IMR-90 (cell line): ENCODE measurements at regions not wholly inside any gene's neighbourhood (a gene's known extent, or its start where the extent isn't known, plus 50 kb on each side); places are given as distances from the start of the nearest gene placed in this dataset.

Experiments used
- ATAC-seq: fragments of 200-7000 bp; cut with Tn5 transposase; 2 replicates; pipeline ENCODE4 v1.9.1; 2020; ENCODE audit warnings: low read depth, mild to moderate bottlenecking, moderate library complexity
- BruUV-seq: library from RNA; stranded (reverse); fragments of 400-500 nt; replicated peaks from 2 replicates; lab custom pipeline; 2021; lab: Mats Ljungman, UMichigan
- CTCF ChIA-PET: fragments of 300-600 bp; formaldehyde crosslinking; extraction: SDS; loops from one replicate; lab custom pipeline; 2021; ENCODE audit warnings: antibody characterized with exemption; lab: Yijun Ruan, JAX
- POLR2A ChIA-PET: fragments of 300-600 bp; sonication (Branson Sonifier 250); formaldehyde crosslinking; loops from one replicate; lab custom pipeline; 2022; ENCODE audit warnings: antibody characterized with exemption; ENCODE audit not compliant: unreplicated experiment; lab: Charles Lee
- DNase-seq: peaks from one replicate; pipeline ENCODE4 v3.0.0; 2013
- H2AFZ ChIP-seq: replicated peaks from 2 replicates; pipeline ENCODE3; 2013; ENCODE audit warnings: low read length, mild to moderate bottlenecking; ENCODE audit not compliant: poor library complexity
- H2AK5ac ChIP-seq: 2 replicates; pipeline ENCODE4 v1.6.1; 2013; ENCODE audit warnings: low read depth, low read length, inconsistent platforms
- H2AK9ac ChIP-seq: replicated peaks from 2 replicates; pipeline ENCODE3; 2013; ENCODE audit warnings: mild to moderate bottlenecking, low read depth, low read length, moderate library complexity; ENCODE audit not compliant: poor library complexity
- H2BK120ac ChIP-seq: 2 replicates; pipeline ENCODE4 v1.6.1; 2013; ENCODE audit warnings: low read depth, low read length, inconsistent platforms
- H2BK15ac ChIP-seq: 3 replicates; pipeline ENCODE4 v1.6.1; 2013; ENCODE audit warnings: low read depth, low read length, inconsistent platforms
- H2BK20ac ChIP-seq: 2 replicates; pipeline ENCODE4 v1.6.1; 2013; ENCODE audit warnings: low read depth, mild to moderate bottlenecking, inconsistent platforms, low read length, moderate library complexity
- H2BK5ac ChIP-seq: 2 replicates; pipeline ENCODE4 v1.6.1; 2013; ENCODE audit warnings: mild to moderate bottlenecking, low read depth, low read length, inconsistent platforms; ENCODE audit not compliant: poor library complexity, severe bottlenecking
- H3K14ac ChIP-seq: replicated peaks from 2 replicates; pipeline ENCODE4 v1.6.1; 2013; ENCODE audit warnings: low read depth, low read length, inconsistent platforms
- H3K18ac ChIP-seq: 2 replicates; pipeline ENCODE4 v1.6.1; 2013; ENCODE audit warnings: low read depth, low read length, control low read depth
- H3K23ac ChIP-seq: 2 replicates; pipeline ENCODE4 v1.6.1; 2013; ENCODE audit warnings: low read depth, low read length, inconsistent platforms
- H3K27ac ChIP-seq: 2 replicates; pipeline ENCODE4 v1.5.1; 2013; ENCODE audit warnings: mild to moderate bottlenecking, control low read depth, low read length; ENCODE audit not compliant: insufficient read depth
- H3K27me3 ChIP-seq: 2 replicates; pipeline ENCODE4 v1.6.1; 2013; ENCODE audit warnings: low read length; ENCODE audit not compliant: control insufficient read depth, insufficient read depth
- H3K36me3 ChIP-seq: 2 replicates; pipeline ENCODE4 v1.6.1; 2013; ENCODE audit warnings: low read length, mixed read lengths; ENCODE audit not compliant: control insufficient read depth, insufficient read depth
- H3K4ac ChIP-seq: 2 replicates; pipeline ENCODE4 v1.6.1; 2013; ENCODE audit warnings: low read depth, low read length, inconsistent platforms
- H3K4me1 ChIP-seq: 2 replicates; pipeline ENCODE4 v1.6.1; 2013; ENCODE audit warnings: low read length, mixed read lengths; ENCODE audit not compliant: control insufficient read depth, insufficient read depth
- H3K4me2 ChIP-seq: 2 replicates; pipeline ENCODE4 v1.6.1; 2013; ENCODE audit warnings: low read depth, mild to moderate bottlenecking, control low read depth, low read length, moderate library complexity
- H3K4me3 ChIP-seq: 2 replicates; pipeline ENCODE4 v1.5.1; 2013; ENCODE audit warnings: low read depth, mild to moderate bottlenecking, control low read depth, low read length, moderate library complexity; ENCODE audit not compliant: insufficient read depth
- H3K56ac ChIP-seq: 2 replicates; pipeline ENCODE4 v1.6.1; 2013; ENCODE audit warnings: low read length, inconsistent platforms; ENCODE audit not compliant: insufficient read depth; ENCODE audit errors: extremely low read depth
- H3K79me1 ChIP-seq, 2 experiments: 2 replicates each; pipeline ENCODE4 v1.6.1; 2013; ENCODE audit warnings: low read length in 2 of 2, inconsistent platforms in 1 of 2, low read depth in 1 of 2
- H3K9ac ChIP-seq: 2 replicates; pipeline ENCODE4 v1.6.1; 2013; ENCODE audit warnings: low read depth, low read length, control low read depth
- H3K9me1 ChIP-seq: 2 replicates; pipeline ENCODE4 v1.6.1; 2013; ENCODE audit warnings: low read length, inconsistent platforms; ENCODE audit not compliant: insufficient read depth
- H3K9me3 ChIP-seq: 2 replicates; pipeline ENCODE4 v1.6.1; 2013; ENCODE audit warnings: low read length; ENCODE audit not compliant: control insufficient read depth, insufficient read depth
- H4K20me1 ChIP-seq: 2 replicates; pipeline ENCODE4 v1.6.1; 2013; ENCODE audit warnings: low read length, inconsistent platforms; ENCODE audit not compliant: insufficient read depth
- H4K5ac ChIP-seq: 2 replicates; pipeline ENCODE4 v1.6.1; 2013; ENCODE audit warnings: mild to moderate bottlenecking, low read depth, low read length, control low read depth
- H4K8ac ChIP-seq, 2 experiments: 2 replicates each; pipeline ENCODE4 v1.6.1; 2013; ENCODE audit warnings: low read depth in 2 of 2, low read length in 2 of 2, control low read depth in 1 of 2, inconsistent platforms in 1 of 2
- H4K91ac ChIP-seq: 2 replicates; pipeline ENCODE4 v1.6.1; 2013; ENCODE audit warnings: low read depth, low read length, inconsistent platforms; ENCODE audit not compliant: insufficient read depth
- BHLHE40 ChIP-seq: fragments of 150-350 bp; IDR thresholded peaks from 2 replicates; pipeline ENCODE4 v1.6.1; 2016; ENCODE audit warnings: mild to moderate bottlenecking, low read depth, low read length
- CEBPB ChIP-seq: IDR thresholded peaks from 2 replicates; pipeline ENCODE4 v1.6.1; 2012; ENCODE audit warnings: low read depth, low read length, improper control_type of control experiment
- CHD1 ChIP-seq: IDR thresholded peaks from 2 replicates; pipeline ENCODE4 v1.6.1; 2012; ENCODE audit warnings: low read depth, low read length, improper control_type of control experiment
- CTCF ChIP-seq: conservative IDR thresholded peaks from 2 replicates; pipeline ENCODE4 v1.5.1; 2012; ENCODE audit warnings: mild to moderate bottlenecking, low read depth, low read length, improper control_type of control experiment
- FOS ChIP-seq: fragments of 150-350 bp; IDR thresholded peaks from 2 replicates; pipeline ENCODE4 v1.6.1; 2016; ENCODE audit warnings: low read depth, low read length
- MAFK ChIP-seq: IDR thresholded peaks from 2 replicates; pipeline ENCODE4 v1.6.1; 2012; ENCODE audit warnings: low read depth, low read length, improper control_type of control experiment
- MAZ ChIP-seq: IDR thresholded peaks from 2 replicates; pipeline ENCODE4 v1.6.1; 2012; ENCODE audit warnings: low read depth, mild to moderate bottlenecking, low read length, improper control_type of control experiment, moderate library complexity, borderline replicate concordance
- MXI1 ChIP-seq: IDR thresholded peaks from 2 replicates; pipeline ENCODE4 v1.6.1; 2012; ENCODE audit warnings: low read depth, mild to moderate bottlenecking, low read length, moderate library complexity, borderline replicate concordance
- NFE2L2 ChIP-seq: fragments of 150-350 bp; IDR thresholded peaks from 2 replicates; pipeline ENCODE4 v1.6.1; 2016; ENCODE audit warnings: low read depth, mild to moderate bottlenecking, low read length
- POLR2A ChIP-seq: IDR thresholded peaks from 2 replicates; pipeline ENCODE4 v1.6.1; 2012; ENCODE audit warnings: mild to moderate bottlenecking, low read depth, low read length
- RAD21 ChIP-seq: IDR thresholded peaks from 2 replicates; pipeline ENCODE4 v1.6.1; 2012; ENCODE audit warnings: low read length, improper control_type of control experiment
- RCOR1 ChIP-seq: IDR thresholded peaks from 2 replicates; pipeline ENCODE4 v1.6.1; 2012; ENCODE audit warnings: mild to moderate bottlenecking, low read length, improper control_type of control experiment; ENCODE audit not compliant: insufficient replicate concordance
- RFX5 ChIP-seq: IDR thresholded peaks from 2 replicates; pipeline ENCODE4 v1.8.0; 2012; ENCODE audit warnings: low read depth, mild to moderate bottlenecking, low read length, moderate library complexity
- SMC3 ChIP-seq: fragments of 150-350 bp; IDR thresholded peaks from 2 replicates; pipeline ENCODE4 v1.6.1; 2016; ENCODE audit warnings: low read depth, mild to moderate bottlenecking, antibody characterized with exemption, low read length, moderate library complexity
- USF2 ChIP-seq: fragments of 150-350 bp; IDR thresholded peaks from 2 replicates; pipeline ENCODE4 v1.6.1; 2017; ENCODE audit warnings: mild to moderate bottlenecking, antibody characterized with exemption, low read length, low read depth
- WGBS, 2 experiments: methylation state at CpG; one replicate each; pipeline versions ENCODE4 v1.1.5 to v1.1.7; 2013; ENCODE audit warnings: missing lambda C conversion rate in 2 of 2; ENCODE audit not compliant: insufficient read length in 1 of 2; ENCODE audit errors: extremely low coverage in 2 of 2; 5-methylcytosine and 5-hydroxymethylcytosine counted together
- dilution Hi-C: fragments of 300-500 bp; cut with HindIII; formaldehyde crosslinking; loops from one replicate; pipeline ENCODE4 v1.14.3; 2018; ENCODE audit warnings: low sequenced_read_pairs; ENCODE audit not compliant: unreplicated experiment
- in situ Hi-C: fragments of 300-500 bp; cut with MboI; formaldehyde crosslinking; loops from 3 replicates; pipeline ENCODE4 v1.14.3; 2019; ENCODE audit warnings: low sequenced_read_pairs, inconsistent platforms, mixed read lengths
- intact Hi-C: fragments of 100-400 bp; cut with micrococcal nuclease; formaldehyde crosslinking; loops from 2 replicates; pipeline ENCODE4 v1.10.0; 2022
- TF ChIP-seq, protein P1 (sequence below): fragments of 150-350 bp; IDR thresholded peaks from 2 replicates; pipeline ENCODE4 v1.6.1; 2016; ENCODE audit warnings: low read depth, mild to moderate bottlenecking, low read length, moderate library complexity, borderline replicate concordance

GRCh38 chr7:122217125-122217524 is 73.1 kb upstream of the AASS start:
- ATAC-seq (no peak), DNase-seq (no peak)
- H2BK20ac ChIP-seq = no peak overlapping the region

More at GRCh38 chr7:122217125-122217524, 73.1 kb upstream of the AASS start:
- H3K4me1 ChIP-seq = no peaks in the 10 kb centered on the region
- H2BK120ac ChIP-seq = no peak overlapping the region
- no peak overlapping the region for H3K9ac ChIP-seq
- BruUV-seq = no TSS peak
- H2BK15ac ChIP-seq = no peak overlapping the region
- dilution Hi-C loops = no loop called here
- H3K27me3 ChIP-seq = no peaks in the 10 kb centered on the region
- no peak overlapping the region for H3K4me3 ChIP-seq
- H4K8ac ChIP-seq = no peak overlapping the region
- ChIA-PET POLR2A (no interaction called here), CTCF (no interaction called here)
- no peak overlapping the region for H2BK5ac ChIP-seq
- no peak overlapping the region for H3K23ac ChIP-seq
- no peaks in the 10 kb centered on the region for H3K9me3 ChIP-seq
- H3K4ac ChIP-seq = no peak overlapping the region
- H3K4me2 ChIP-seq = no peak overlapping the region
- H2AFZ ChIP-seq = no peak overlapping the region
- H3K27ac ChIP-seq = no peak overlapping the region
- in situ Hi-C loops = loop anchor here (25.0 kb wide), 1 partner anchor 320 kb away; no protein-coding TSS in a partner anchor
- no peak overlapping the region for H3K56ac ChIP-seq
- no peak overlapping the region for H4K5ac ChIP-seq
- H3K36me3 ChIP-seq = no peaks in the 10 kb centered on the region
- intact Hi-C loops = no loop called here
- H4K20me1 ChIP-seq = no peaks in the 10 kb centered on the region
- no peak overlapping the region for H3K14ac ChIP-seq
- no CpG with 5 or more reads among the region's 3 CpGs for WGBS, 2 experiments
- no peak overlapping the region for H3K18ac ChIP-seq
- no peaks in the 10 kb centered on the region for H3K9me1 ChIP-seq
- H3K79me1 ChIP-seq = no peaks in the 10 kb centered on the region
- TF ChIP-seq FOS (no peak), USF2 (no peak), MAZ (no peak), CHD1 (no peak), CTCF (no peak), RCOR1 (no peak), POLR2A (no peak), RFX5 (no peak), BHLHE40 (no peak), MAFK (no peak), MXI1 (no peak), RAD21 (no peak), CEBPB (no peak), NFE2L2 (no peak), SMC3 (no peak)
- TF ChIP-seq, protein P1, sequence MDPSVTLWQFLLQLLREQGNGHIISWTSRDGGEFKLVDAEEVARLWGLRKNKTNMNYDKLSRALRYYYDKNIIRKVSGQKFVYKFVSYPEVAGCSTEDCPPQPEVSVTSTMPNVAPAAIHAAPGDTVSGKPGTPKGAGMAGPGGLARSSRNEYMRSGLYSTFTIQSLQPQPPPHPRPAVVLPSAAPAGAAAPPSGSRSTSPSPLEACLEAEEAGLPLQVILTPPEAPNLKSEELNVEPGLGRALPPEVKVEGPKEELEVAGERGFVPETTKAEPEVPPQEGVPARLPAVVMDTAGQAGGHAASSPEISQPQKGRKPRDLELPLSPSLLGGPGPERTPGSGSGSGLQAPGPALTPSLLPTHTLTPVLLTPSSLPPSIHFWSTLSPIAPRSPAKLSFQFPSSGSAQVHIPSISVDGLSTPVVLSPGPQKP = no peak
- H2AK9ac ChIP-seq = no peak overlapping the region
- H4K91ac ChIP-seq = no peak overlapping the region
- no peak overlapping the region for H2AK5ac ChIP-seq
